IMR-90 (cell line): ENCODE measurements at regions not wholly inside any gene's neighbourhood (a gene's known extent, or its start where the extent isn't known, plus 50 kb on each side); places are given as distances from the start of the nearest gene placed in this dataset.

Experiments used
- ATAC-seq: fragments of 200-7000 bp; cut with Tn5 transposase; 2 replicates; pipeline ENCODE4 v1.9.1; 2020; ENCODE audit warnings: low read depth, mild to moderate bottlenecking, moderate library complexity
- BruUV-seq: library from RNA; stranded (reverse); fragments of 400-500 nt; replicated peaks from 2 replicates; lab custom pipeline; 2021; lab: Mats Ljungman, UMichigan
- CTCF ChIA-PET: fragments of 300-600 bp; formaldehyde crosslinking; extraction: SDS; loops from one replicate; lab custom pipeline; 2021; ENCODE audit warnings: antibody characterized with exemption; lab: Yijun Ruan, JAX
- POLR2A ChIA-PET: fragments of 300-600 bp; sonication (Branson Sonifier 250); formaldehyde crosslinking; loops from one replicate; lab custom pipeline; 2022; ENCODE audit warnings: antibody characterized with exemption; ENCODE audit not compliant: unreplicated experiment; lab: Charles Lee
- DNase-seq: peaks from one replicate; pipeline ENCODE4 v3.0.0; 2013
- H2AFZ ChIP-seq: replicated peaks from 2 replicates; pipeline ENCODE3; 2013; ENCODE audit warnings: low read length, mild to moderate bottlenecking; ENCODE audit not compliant: poor library complexity
- H2AK5ac ChIP-seq: 2 replicates; pipeline ENCODE4 v1.6.1; 2013; ENCODE audit warnings: low read depth, low read length, inconsistent platforms
- H2AK9ac ChIP-seq: replicated peaks from 2 replicates; pipeline ENCODE3; 2013; ENCODE audit warnings: mild to moderate bottlenecking, low read depth, low read length, moderate library complexity; ENCODE audit not compliant: poor library complexity
- H2BK120ac ChIP-seq: 2 replicates; pipeline ENCODE4 v1.6.1; 2013; ENCODE audit warnings: low read depth, low read length, inconsistent platforms
- H2BK15ac ChIP-seq: 3 replicates; pipeline ENCODE4 v1.6.1; 2013; ENCODE audit warnings: low read depth, low read length, inconsistent platforms
- H2BK20ac ChIP-seq: 2 replicates; pipeline ENCODE4 v1.6.1; 2013; ENCODE audit warnings: low read depth, mild to moderate bottlenecking, inconsistent platforms, low read length, moderate library complexity
- H2BK5ac ChIP-seq: 2 replicates; pipeline ENCODE4 v1.6.1; 2013; ENCODE audit warnings: mild to moderate bottlenecking, low read depth, low read length, inconsistent platforms; ENCODE audit not compliant: poor library complexity, severe bottlenecking
- H3K14ac ChIP-seq: replicated peaks from 2 replicates; pipeline ENCODE4 v1.6.1; 2013; ENCODE audit warnings: low read depth, low read length, inconsistent platforms
- H3K18ac ChIP-seq: 2 replicates; pipeline ENCODE4 v1.6.1; 2013; ENCODE audit warnings: low read depth, low read length, control low read depth
- H3K23ac ChIP-seq: 2 replicates; pipeline ENCODE4 v1.6.1; 2013; ENCODE audit warnings: low read depth, low read length, inconsistent platforms
- H3K27ac ChIP-seq: 2 replicates; pipeline ENCODE4 v1.5.1; 2013; ENCODE audit warnings: mild to moderate bottlenecking, control low read depth, low read length; ENCODE audit not compliant: insufficient read depth
- H3K27me3 ChIP-seq: 2 replicates; pipeline ENCODE4 v1.6.1; 2013; ENCODE audit warnings: low read length; ENCODE audit not compliant: control insufficient read depth, insufficient read depth
- H3K36me3 ChIP-seq: 2 replicates; pipeline ENCODE4 v1.6.1; 2013; ENCODE audit warnings: low read length, mixed read lengths; ENCODE audit not compliant: control insufficient read depth, insufficient read depth
- H3K4ac ChIP-seq: 2 replicates; pipeline ENCODE4 v1.6.1; 2013; ENCODE audit warnings: low read depth, low read length, inconsistent platforms
- H3K4me1 ChIP-seq: 2 replicates; pipeline ENCODE4 v1.6.1; 2013; ENCODE audit warnings: low read length, mixed read lengths; ENCODE audit not compliant: control insufficient read depth, insufficient read depth
- H3K4me2 ChIP-seq: 2 replicates; pipeline ENCODE4 v1.6.1; 2013; ENCODE audit warnings: low read depth, mild to moderate bottlenecking, control low read depth, low read length, moderate library complexity
- H3K4me3 ChIP-seq: 2 replicates; pipeline ENCODE4 v1.5.1; 2013; ENCODE audit warnings: low read depth, mild to moderate bottlenecking, control low read depth, low read length, moderate library complexity; ENCODE audit not compliant: insufficient read depth
- H3K56ac ChIP-seq: 2 replicates; pipeline ENCODE4 v1.6.1; 2013; ENCODE audit warnings: low read length, inconsistent platforms; ENCODE audit not compliant: insufficient read depth; ENCODE audit errors: extremely low read depth
- H3K79me1 ChIP-seq, 2 experiments: 2 replicates each; pipeline ENCODE4 v1.6.1; 2013; ENCODE audit warnings: low read length in 2 of 2, inconsistent platforms in 1 of 2, low read depth in 1 of 2
- H3K9ac ChIP-seq: 2 replicates; pipeline ENCODE4 v1.6.1; 2013; ENCODE audit warnings: low read depth, low read length, control low read depth
- H3K9me1 ChIP-seq: 2 replicates; pipeline ENCODE4 v1.6.1; 2013; ENCODE audit warnings: low read length, inconsistent platforms; ENCODE audit not compliant: insufficient read depth
- H3K9me3 ChIP-seq: 2 replicates; pipeline ENCODE4 v1.6.1; 2013; ENCODE audit warnings: low read length; ENCODE audit not compliant: control insufficient read depth, insufficient read depth
- H4K20me1 ChIP-seq: 2 replicates; pipeline ENCODE4 v1.6.1; 2013; ENCODE audit warnings: low read length, inconsistent platforms; ENCODE audit not compliant: insufficient read depth
- H4K5ac ChIP-seq: 2 replicates; pipeline ENCODE4 v1.6.1; 2013; ENCODE audit warnings: mild to moderate bottlenecking, low read depth, low read length, control low read depth
- H4K8ac ChIP-seq, 2 experiments: 2 replicates each; pipeline ENCODE4 v1.6.1; 2013; ENCODE audit warnings: low read depth in 2 of 2, low read length in 2 of 2, control low read depth in 1 of 2, inconsistent platforms in 1 of 2
- H4K91ac ChIP-seq: 2 replicates; pipeline ENCODE4 v1.6.1; 2013; ENCODE audit warnings: low read depth, low read length, inconsistent platforms; ENCODE audit not compliant: insufficient read depth
- BHLHE40 ChIP-seq: fragments of 150-350 bp; IDR thresholded peaks from 2 replicates; pipeline ENCODE4 v1.6.1; 2016; ENCODE audit warnings: mild to moderate bottlenecking, low read depth, low read length
- CEBPB ChIP-seq: IDR thresholded peaks from 2 replicates; pipeline ENCODE4 v1.6.1; 2012; ENCODE audit warnings: low read depth, low read length, improper control_type of control experiment
- FOS ChIP-seq: fragments of 150-350 bp; IDR thresholded peaks from 2 replicates; pipeline ENCODE4 v1.6.1; 2016; ENCODE audit warnings: low read depth, low read length
- MAFK ChIP-seq: IDR thresholded peaks from 2 replicates; pipeline ENCODE4 v1.6.1; 2012; ENCODE audit warnings: low read depth, low read length, improper control_type of control experiment
- MXI1 ChIP-seq: IDR thresholded peaks from 2 replicates; pipeline ENCODE4 v1.6.1; 2012; ENCODE audit warnings: low read depth, mild to moderate bottlenecking, low read length, moderate library complexity, borderline replicate concordance
- NFE2L2 ChIP-seq: fragments of 150-350 bp; IDR thresholded peaks from 2 replicates; pipeline ENCODE4 v1.6.1; 2016; ENCODE audit warnings: low read depth, mild to moderate bottlenecking, low read length
- POLR2A ChIP-seq: IDR thresholded peaks from 2 replicates; pipeline ENCODE4 v1.6.1; 2012; ENCODE audit warnings: mild to moderate bottlenecking, low read depth, low read length
- RAD21 ChIP-seq: IDR thresholded peaks from 2 replicates; pipeline ENCODE4 v1.6.1; 2012; ENCODE audit warnings: low read length, improper control_type of control experiment
- RCOR1 ChIP-seq: IDR thresholded peaks from 2 replicates; pipeline ENCODE4 v1.6.1; 2012; ENCODE audit warnings: mild to moderate bottlenecking, low read length, improper control_type of control experiment; ENCODE audit not compliant: insufficient replicate concordance
- RFX5 ChIP-seq: IDR thresholded peaks from 2 replicates; pipeline ENCODE4 v1.8.0; 2012; ENCODE audit warnings: low read depth, mild to moderate bottlenecking, low read length, moderate library complexity
- SMC3 ChIP-seq: fragments of 150-350 bp; IDR thresholded peaks from 2 replicates; pipeline ENCODE4 v1.6.1; 2016; ENCODE audit warnings: low read depth, mild to moderate bottlenecking, antibody characterized with exemption, low read length, moderate library complexity
- WGBS, 2 experiments: methylation state at CpG; one replicate each; pipeline versions ENCODE4 v1.1.5 to v1.1.7; 2013; ENCODE audit warnings: missing lambda C conversion rate in 2 of 2; ENCODE audit not compliant: insufficient read length in 1 of 2; ENCODE audit errors: extremely low coverage in 2 of 2; 5-methylcytosine and 5-hydroxymethylcytosine counted together
- dilution Hi-C: fragments of 300-500 bp; cut with HindIII; formaldehyde crosslinking; loops from one replicate; pipeline ENCODE4 v1.14.3; 2018; ENCODE audit warnings: low sequenced_read_pairs; ENCODE audit not compliant: unreplicated experiment
- in situ Hi-C: fragments of 300-500 bp; cut with MboI; formaldehyde crosslinking; loops from 3 replicates; pipeline ENCODE4 v1.14.3; 2019; ENCODE audit warnings: low sequenced_read_pairs, inconsistent platforms, mixed read lengths
- intact Hi-C: fragments of 100-400 bp; cut with micrococcal nuclease; formaldehyde crosslinking; loops from 2 replicates; pipeline ENCODE4 v1.10.0; 2022
- TF ChIP-seq, protein P1 (sequence below): conservative IDR thresholded peaks from 2 replicates; pipeline ENCODE4 v1.5.1; 2012; ENCODE audit warnings: mild to moderate bottlenecking, low read depth, low read length, improper control_type of control experiment
- TF ChIP-seq, protein P2 (sequence below): fragments of 150-350 bp; IDR thresholded peaks from 2 replicates; pipeline ENCODE4 v1.6.1; 2017; ENCODE audit warnings: mild to moderate bottlenecking, antibody characterized with exemption, low read length, low read depth
- TF ChIP-seq, protein P3 (sequence below): fragments of 150-350 bp; IDR thresholded peaks from 2 replicates; pipeline ENCODE4 v1.6.1; 2016; ENCODE audit warnings: low read depth, mild to moderate bottlenecking, low read length, moderate library complexity, borderline replicate concordance

- CTCF ChIA-PET, result interaction anchor here (0.6 kb wide), 1 partner anchor 618 kb away, joined by 8 read pairs; no protein-coding TSS in a partner anchor
- peak overlapping the region; percentile 27; the same call in 1 of the 2 replicates for H2BK120ac ChIP-seq
- TF ChIP-seq NFE2L2, result no peak
- TF ChIP-seq RCOR1, result no peak
- TF ChIP-seq, protein P1, sequence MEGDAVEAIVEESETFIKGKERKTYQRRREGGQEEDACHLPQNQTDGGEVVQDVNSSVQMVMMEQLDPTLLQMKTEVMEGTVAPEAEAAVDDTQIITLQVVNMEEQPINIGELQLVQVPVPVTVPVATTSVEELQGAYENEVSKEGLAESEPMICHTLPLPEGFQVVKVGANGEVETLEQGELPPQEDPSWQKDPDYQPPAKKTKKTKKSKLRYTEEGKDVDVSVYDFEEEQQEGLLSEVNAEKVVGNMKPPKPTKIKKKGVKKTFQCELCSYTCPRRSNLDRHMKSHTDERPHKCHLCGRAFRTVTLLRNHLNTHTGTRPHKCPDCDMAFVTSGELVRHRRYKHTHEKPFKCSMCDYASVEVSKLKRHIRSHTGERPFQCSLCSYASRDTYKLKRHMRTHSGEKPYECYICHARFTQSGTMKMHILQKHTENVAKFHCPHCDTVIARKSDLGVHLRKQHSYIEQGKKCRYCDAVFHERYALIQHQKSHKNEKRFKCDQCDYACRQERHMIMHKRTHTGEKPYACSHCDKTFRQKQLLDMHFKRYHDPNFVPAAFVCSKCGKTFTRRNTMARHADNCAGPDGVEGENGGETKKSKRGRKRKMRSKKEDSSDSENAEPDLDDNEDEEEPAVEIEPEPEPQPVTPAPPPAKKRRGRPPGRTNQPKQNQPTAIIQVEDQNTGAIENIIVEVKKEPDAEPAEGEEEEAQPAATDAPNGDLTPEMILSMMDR, result no peak
- TF ChIP-seq FOS, result no peak
- TF ChIP-seq, protein P2, sequence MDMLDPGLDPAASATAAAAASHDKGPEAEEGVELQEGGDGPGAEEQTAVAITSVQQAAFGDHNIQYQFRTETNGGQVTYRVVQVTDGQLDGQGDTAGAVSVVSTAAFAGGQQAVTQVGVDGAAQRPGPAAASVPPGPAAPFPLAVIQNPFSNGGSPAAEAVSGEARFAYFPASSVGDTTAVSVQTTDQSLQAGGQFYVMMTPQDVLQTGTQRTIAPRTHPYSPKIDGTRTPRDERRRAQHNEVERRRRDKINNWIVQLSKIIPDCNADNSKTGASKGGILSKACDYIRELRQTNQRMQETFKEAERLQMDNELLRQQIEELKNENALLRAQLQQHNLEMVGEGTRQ, result no peak
- TF ChIP-seq MAFK, result no peak
- TF ChIP-seq BHLHE40, result no peak
- TF ChIP-seq RFX5, result no peak
- no peak for TF ChIP-seq SMC3
- TF ChIP-seq POLR2A, result no peak
- TF ChIP-seq CEBPB, result no peak
- no peak; the same call in 1 of the 2 replicates for TF ChIP-seq RAD21
- TF ChIP-seq, protein P3, sequence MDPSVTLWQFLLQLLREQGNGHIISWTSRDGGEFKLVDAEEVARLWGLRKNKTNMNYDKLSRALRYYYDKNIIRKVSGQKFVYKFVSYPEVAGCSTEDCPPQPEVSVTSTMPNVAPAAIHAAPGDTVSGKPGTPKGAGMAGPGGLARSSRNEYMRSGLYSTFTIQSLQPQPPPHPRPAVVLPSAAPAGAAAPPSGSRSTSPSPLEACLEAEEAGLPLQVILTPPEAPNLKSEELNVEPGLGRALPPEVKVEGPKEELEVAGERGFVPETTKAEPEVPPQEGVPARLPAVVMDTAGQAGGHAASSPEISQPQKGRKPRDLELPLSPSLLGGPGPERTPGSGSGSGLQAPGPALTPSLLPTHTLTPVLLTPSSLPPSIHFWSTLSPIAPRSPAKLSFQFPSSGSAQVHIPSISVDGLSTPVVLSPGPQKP, result no peak
- no peak for TF ChIP-seq MXI1
Observed at GRCh38 chr1:98049370-98050135, 128.7 kb upstream of the DPYD start.

More at GRCh38 chr1:98049370-98050135, 128.7 kb upstream of the DPYD start:
- DNase-seq (peak; percentile 38), ATAC-seq (no peak)
- H3K4ac ChIP-seq, result no peak overlapping the region
- no peak overlapping the region for H4K5ac ChIP-seq
- H3K27ac ChIP-seq, result no peak overlapping the region
- H3K4me1 ChIP-seq, result peaks cover 11% of the 10 kb centered on the region
- no peaks in the 10 kb centered on the region for H3K27me3 ChIP-seq
- no peak overlapping the region for H2AK9ac ChIP-seq
- H4K91ac ChIP-seq, result no peak overlapping the region
- H4K20me1 ChIP-seq, result no peaks in the 10 kb centered on the region
- H3K79me1 ChIP-seq, result peaks cover 5 to 18% of the 10 kb centered on the region in 2 experiments; a peak in 2 of 4 replicates
- WGBS, 2 experiments, result 48% methylated on average over 2 of the region's 24 CpGs; no CpG with 5 or more reads in 1 of the 2 experiments
- no peak overlapping the region for H4K8ac ChIP-seq
- dilution Hi-C loops (no loop called here), in situ Hi-C loops (loop anchor here (5.0 to 10.0 kb wide), 4 partner anchors 135 to 1495 kb away; no protein-coding TSS in a partner anchor), intact Hi-C loops (loop anchor here (1.0 to 10.0 kb wide), 11 partner anchors 47 to 1812 kb away; partner anchors contain the start of gene PTBP2)
- H2BK20ac ChIP-seq, result no peak overlapping the region
- no peaks in the 10 kb centered on the region for H3K36me3 ChIP-seq
- H2AFZ ChIP-seq, result peak overlapping the region; percentile 74
- peak overlapping the region; percentile 44 for H3K4me3 ChIP-seq
- no peak overlapping the region for H3K18ac ChIP-seq
- H2AK5ac ChIP-seq, result no peak overlapping the region
- H3K9me1 ChIP-seq, result 0 out of 2 replicates have a peak, but pooled peaks cover 6% of the 10 kb centered on the region
- peak overlapping the region; percentile 97 for H3K4me2 ChIP-seq
- H3K9ac ChIP-seq, result no peak overlapping the region
- H3K9me3 ChIP-seq, result no peaks in the 10 kb centered on the region
- H3K56ac ChIP-seq, result no peak overlapping the region
- H2BK15ac ChIP-seq, result no peak overlapping the region
- no peak overlapping the region for H2BK5ac ChIP-seq
- no TSS peak for BruUV-seq
- no peak overlapping the region for H3K14ac ChIP-seq
- POLR2A ChIA-PET, result interaction anchor here (0.6 kb wide), 1 partner anchor 226 kb away, joined by 8 read pairs; no protein-coding TSS in a partner anchor
- peak overlapping the region; percentile 87 for H3K23ac ChIP-seq
